Adrenal gland (tissue), 5 donors: ENCODE measurements at regions not wholly inside any gene's neighbourhood (a gene's known extent, or its start where the extent isn't known, plus 50 kb on each side); places are given as distances from the start of the nearest gene placed in this dataset.

ENCODE experiments used
- CTCF ChIP-seq, 6 experiments: fragments of 450-650 bp in 4 of 6; fragments of 200-600 bp in 2 of 6; sonication (generic) in 1 of 6; IDR thresholded peaks; 1 replicate in 5 of 6; 2 replicates in 1 of 6; pipeline versions ENCODE4 v1.5.1 to v1.8.0; 2016 to 2021; ENCODE audit warnings: antibody characterized with exemption in 6 of 6, mild to moderate bottlenecking in 2 of 6, moderate library complexity in 1 of 6
- POLR2A ChIP-seq, 2 donors: fragments of 450-650 bp; IDR thresholded peaks; one replicate each; pipeline ENCODE4 v1.6.1; 2017; ENCODE audit warnings: antibody characterized with exemption in 2 of 2, mild to moderate bottlenecking in 2 of 2, moderate library complexity in 1 of 2
- donor health status: DM: no; HTN: no; CAD: no.

DNA sequence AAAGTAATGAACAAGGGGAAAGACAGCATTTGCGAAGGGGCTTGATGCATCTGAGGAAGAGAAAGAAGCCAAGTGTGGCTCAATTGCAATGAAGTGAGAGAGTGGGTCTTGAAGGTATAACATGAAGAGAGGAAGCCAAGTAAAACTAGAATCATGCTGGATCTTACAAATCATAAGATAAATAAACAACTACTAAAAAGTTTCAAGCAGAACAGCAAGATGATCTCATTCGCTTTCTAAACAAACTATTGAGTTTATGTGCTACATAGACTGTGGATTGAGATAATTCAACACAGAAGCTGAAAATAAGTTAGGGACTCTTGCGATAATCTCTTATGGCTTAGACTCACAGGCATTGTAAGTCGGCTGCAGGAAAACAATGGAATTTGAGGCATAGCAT is 1310.5 kb upstream of the NRXN1 start:
- TF ChIP-seq CTCF (IDR thresholded peaks at IDR 0.05) (no peak), POLR2A (IDR thresholded peaks at IDR 0.05) (no peak)
